GM23338 (cell line): ENCODE measurements at regions not wholly inside any gene's neighbourhood (a gene's known extent, or its start where the extent isn't known, plus 50 kb on each side); places are given as distances from the start of the nearest gene placed in this dataset.

Experiments used
- ATAC-seq: fragments of 200-7000 bp; cut with Tn5 transposase; 3 replicates; pipeline ENCODE4 v1.9.1; 2020
- DNase-seq: peaks from one replicate; pipeline ENCODE4 v3.0.0-alpha.2; 2015; ENCODE audit warnings: low spot score
- H2AFZ ChIP-seq: fragments of 200-600 bp; sonication (generic); 2 replicates; pipeline ENCODE4 v1.8.0; 2016; ENCODE audit warnings: antibody characterized with exemption, mild to moderate bottlenecking, moderate library complexity
- H3F3A ChIP-seq: fragments of 200-600 bp; sonication (generic); replicated peaks from 2 replicates; pipeline ENCODE4 v1.8.0; 2017; ENCODE audit warnings: antibody characterized with exemption, mixed run types, low read depth
- H3K27ac ChIP-seq: fragments of 200-600 bp; sonication (generic); 2 replicates; pipeline ENCODE4 v1.6.1; 2016; ENCODE audit warnings: low read depth
- H3K27me3 ChIP-seq: fragments of 200-600 bp; sonication (generic); 2 replicates; pipeline ENCODE4 v1.8.0; 2016; ENCODE audit warnings: mild to moderate bottlenecking, mixed run types, moderate library complexity; ENCODE audit not compliant: insufficient read depth
- H3K36me3 ChIP-seq: fragments of 200-600 bp; sonication (generic); 2 replicates; pipeline ENCODE4 v1.8.0; 2016; ENCODE audit warnings: mild to moderate bottlenecking; ENCODE audit not compliant: insufficient read depth
- H3K4me1 ChIP-seq: fragments of 200-600 bp; sonication (generic); 2 replicates; pipeline ENCODE4 v1.8.0; 2016; ENCODE audit warnings: mild to moderate bottlenecking, moderate library complexity; ENCODE audit not compliant: insufficient read depth
- H3K4me2 ChIP-seq: fragments of 200-600 bp; sonication (generic); 2 replicates; pipeline ENCODE4 v1.7.1; 2017; ENCODE audit warnings: mixed run types
- H3K4me3 ChIP-seq: fragments of 200-600 bp; sonication (generic); 2 replicates; pipeline ENCODE4 v1.6.1; 2016; ENCODE audit warnings: mixed run types
- H3K79me2 ChIP-seq: fragments of 200-600 bp; sonication (generic); replicated peaks from 2 replicates; pipeline ENCODE4 v1.8.0; 2017; ENCODE audit warnings: mild to moderate bottlenecking; ENCODE audit not compliant: insufficient read depth
- H3K9me2 ChIP-seq: fragments of 200-600 bp; sonication (generic); 2 replicates; pipeline ENCODE4 v1.8.0; 2017; ENCODE audit not compliant: insufficient read depth
- H4K20me1 ChIP-seq: fragments of 200-600 bp; sonication (generic); replicated peaks from 2 replicates; pipeline ENCODE4 v1.8.0; 2017; ENCODE audit warnings: mild to moderate bottlenecking; ENCODE audit not compliant: insufficient read depth
- H3K27ac Mint-ChIP-seq: 2 replicates; pipeline ENCODE4 v1.8.0; 2020; ENCODE audit warnings: inconsistent platforms, mild to moderate bottlenecking, moderate library complexity, mixed read lengths
- H3K27me3 Mint-ChIP-seq: 3 replicates; pipeline ENCODE4 v1.8.0; 2022; ENCODE audit warnings: low read depth, mild to moderate bottlenecking, moderate library complexity, mixed read lengths, inconsistent platforms; ENCODE audit not compliant: insufficient read depth, poor library complexity
- H3K36me3 Mint-ChIP-seq: 3 replicates; pipeline ENCODE4 v1.8.0; 2021; ENCODE audit warnings: low read depth, mild to moderate bottlenecking, inconsistent platforms, moderate library complexity, mixed read lengths
- H3K4me1 Mint-ChIP-seq: 3 replicates; pipeline ENCODE4 v1.8.0; 2020; ENCODE audit warnings: mild to moderate bottlenecking, inconsistent platforms, mixed read lengths
- H3K4me3 Mint-ChIP-seq: 3 replicates; pipeline ENCODE4 v1.8.0; 2021; ENCODE audit warnings: moderate library complexity, mild to moderate bottlenecking, inconsistent platforms, mixed read lengths
- H3K9me3 Mint-ChIP-seq: 3 replicates; pipeline ENCODE4 v1.8.0; 2020; ENCODE audit warnings: moderate library complexity, mild to moderate bottlenecking, inconsistent platforms, mixed read lengths
- CREB1 ChIP-seq: fragments of 250-450 bp; sonication (Bioruptor Pico); IDR thresholded peaks from 2 replicates; pipeline ENCODE4 v1.5.0; 2020; ENCODE audit warnings: low read depth, mild to moderate bottlenecking, moderate library complexity
- ETS1 ChIP-seq: IDR thresholded peaks from 2 replicates; pipeline ENCODE4 v1.6.1; 2016; ENCODE audit warnings: antibody characterized with exemption
- JUNB ChIP-seq: IDR thresholded peaks from one replicate; pipeline ENCODE4 v1.6.1; 2016; ENCODE audit warnings: antibody characterized with exemption; ENCODE audit not compliant: unreplicated experiment
- REST ChIP-seq: IDR thresholded peaks from one replicate; pipeline ENCODE4 v1.6.1; 2018; ENCODE audit warnings: antibody characterized with exemption; ENCODE audit not compliant: unreplicated experiment
- STAT1 ChIP-seq: IDR thresholded peaks from one replicate; pipeline ENCODE4 v1.6.1; 2016; ENCODE audit warnings: antibody characterized with exemption; ENCODE audit not compliant: unreplicated experiment
- ZNF114 ChIP-seq: fragments of 250-450 bp; sonication (Bioruptor Pico); IDR thresholded peaks from 2 replicates; pipeline ENCODE4 v1.5.0; 2020; ENCODE audit warnings: mild to moderate bottlenecking, moderate library complexity
- ZNF331 ChIP-seq: fragments of 250-450 bp; sonication (Bioruptor Pico); IDR thresholded peaks from 2 replicates; pipeline ENCODE4 v1.5.0; 2020; ENCODE audit warnings: low read depth, mild to moderate bottlenecking, moderate library complexity

- TF ChIP-seq REST (no peak), STAT1 (no peak)
Measured at GRCh38 chr1:200328379-200328778, 81.5 kb downstream of the ZNF281 start (continued).

DNA sequence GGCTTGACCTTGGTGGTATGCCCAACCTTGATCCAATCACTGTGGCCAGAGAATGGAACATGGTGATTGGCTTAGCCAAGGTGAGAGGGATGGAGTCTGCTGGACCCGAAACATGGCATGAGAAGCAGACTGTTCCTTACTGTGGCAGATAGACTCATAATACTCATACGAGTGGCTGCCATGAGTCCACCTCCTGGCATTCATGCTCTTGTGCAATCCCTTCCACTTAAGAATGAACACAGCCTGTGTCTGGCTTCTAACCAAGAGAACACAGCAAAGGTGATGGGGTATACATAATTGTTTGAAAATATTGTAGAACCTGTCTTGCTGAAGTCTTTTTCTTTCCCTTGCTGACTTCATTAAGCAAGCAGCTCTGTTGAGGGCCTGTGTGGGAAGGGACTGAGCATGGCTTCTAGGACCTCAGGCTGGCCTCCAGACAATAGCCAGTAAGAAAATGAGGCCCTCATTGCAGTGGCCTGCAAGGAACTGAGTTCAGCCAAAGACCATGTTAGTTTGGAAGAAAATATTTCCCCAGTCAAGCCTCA, 85.9 kb downstream of the ZNF281 start:
- no peak overlapping the region for H3K4me2 ChIP-seq
- no peaks in the 10 kb centered on the region for H3F3A ChIP-seq
- H3K27ac Mint-ChIP-seq: no peak overlapping the region
- no peaks in the 10 kb centered on the region for H3K27me3 ChIP-seq
- H3K4me1 Mint-ChIP-seq: peaks cover 27% of the 10 kb centered on the region
- peaks cover 7% of the 10 kb centered on the region; the same call in 2 of the 3 replicates for H3K36me3 Mint-ChIP-seq
- no peak overlapping the region for H3K4me3 Mint-ChIP-seq
- no peaks in the 10 kb centered on the region for H3K79me2 ChIP-seq
- DNase-seq (no peak), ATAC-seq (no peak)
- TF ChIP-seq ETS1 (no peak), STAT1 (no peak), REST (no peak), ZNF114 (CRISPR knock-in tag) (no peak), CREB1 (CRISPR knock-in tag) (no peak), JUNB (no peak), ZNF331 (no peak)
- H3K36me3 ChIP-seq: no peaks in the 10 kb centered on the region; the same call in 1 of the 2 replicates
- peaks cover 11% of the 10 kb centered on the region; the same call in 1 of the 2 replicates for H3K9me2 ChIP-seq
- H3K27ac ChIP-seq: no peak overlapping the region
- peaks cover 2% of the 10 kb centered on the region; the same call in 1 of the 3 replicates for H3K9me3 Mint-ChIP-seq
- no peaks in the 10 kb centered on the region for H4K20me1 ChIP-seq
- H3K4me1 ChIP-seq: peaks cover 17% of the 10 kb centered on the region
- no peak overlapping the region for H3K4me3 ChIP-seq
- peaks cover 5% of the 10 kb centered on the region for H3K27me3 Mint-ChIP-seq
- H2AFZ ChIP-seq: no peak overlapping the region
